Astrocyte (in vitro differentiated cells and primary cell): ENCODE measurements at regions not wholly inside any gene's neighbourhood (a gene's known extent, or its start where the extent isn't known, plus 50 kb on each side); places are given as distances from the start of the nearest gene placed in this dataset.

Source experiments
- CTCF ChIP-seq: IDR thresholded peaks from 2 replicates; pipeline ENCODE4 v1.5.1; 2011; ENCODE audit warnings: low read depth, mild to moderate bottlenecking, inconsistent platforms, low read length, moderate library complexity; ENCODE audit not compliant: insufficient read depth
- EZH2 ChIP-seq: IDR thresholded peaks from 2 replicates; pipeline ENCODE4 v1.6.1; 2012; ENCODE audit warnings: mild to moderate bottlenecking, low read length, inconsistent platforms; ENCODE audit not compliant: insufficient read depth

DNA sequence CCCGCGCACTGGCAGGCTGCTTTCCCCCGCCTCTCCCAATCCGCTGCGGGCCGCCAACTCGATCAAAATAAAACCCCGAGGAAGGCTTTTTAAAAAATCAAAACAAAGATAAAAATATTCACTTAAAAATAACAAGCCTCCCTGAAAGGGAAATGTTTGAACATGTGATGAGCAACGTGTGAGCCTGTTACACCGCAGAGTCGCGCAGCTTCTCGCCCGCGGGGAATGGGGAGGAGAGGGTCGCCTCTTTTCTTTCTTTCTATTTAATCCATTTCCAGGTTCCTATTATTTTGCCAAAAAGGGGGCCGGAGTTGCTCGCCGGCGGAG lies 326.0 kb upstream of the F9 start:
- no peak for TF ChIP-seq CTCF
- no peak for TF ChIP-seq EZH2
